HCT116 (cell line): ENCODE measurements at regions not wholly inside any gene's neighbourhood (a gene's known extent, or its start where the extent isn't known, plus 50 kb on each side); places are given as distances from the start of the nearest gene placed in this dataset.

ENCODE experiments used
- CEBPB ChIP-seq: IDR thresholded peaks from 2 replicates; pipeline ENCODE4 v1.6.1; 2012; ENCODE audit warnings: low read depth
- EZH2 ChIP-seq: fragments of 200-600 bp; sonication (generic); IDR thresholded peaks from 2 replicates; pipeline ENCODE4 v1.6.1; 2017; ENCODE audit warnings: antibody characterized with exemption, mixed run types
- EZH2phosphoT487 ChIP-seq: fragments of 200-600 bp; IDR thresholded peaks from 2 replicates; pipeline ENCODE4 v1.6.1; 2018; ENCODE audit warnings: antibody characterized with exemption, borderline replicate concordance
- JUND ChIP-seq: IDR thresholded peaks from 2 replicates; pipeline ENCODE4 v1.6.1; 2012
- POLR2A ChIP-seq: IDR thresholded peaks from 2 replicates; pipeline ENCODE4 v1.7.0; 2011; ENCODE audit warnings: borderline replicate concordance; ENCODE audit not compliant: insufficient read depth, insufficient read length; ENCODE audit errors: extremely low read depth
- POLR2AphosphoS5 ChIP-seq: IDR thresholded peaks from 2 replicates; pipeline ENCODE4 v1.6.1; 2011; ENCODE audit warnings: mild to moderate bottlenecking, low read depth, low read length, moderate library complexity
- RAD21 ChIP-seq: IDR thresholded peaks from 2 replicates; pipeline ENCODE4 v1.6.1; 2012; ENCODE audit warnings: low read depth, mild to moderate bottlenecking
- SIN3A ChIP-seq: IDR thresholded peaks from 2 replicates; pipeline ENCODE4 v1.6.1; 2012; ENCODE audit warnings: low read depth
- TF ChIP-seq, protein P1 (sequence below), 3 experiments: fragments of 200-600 bp in 1 of 3; sonication (generic) in 1 of 3; IDR thresholded peaks in 2 of 3; conservative IDR thresholded peaks in 1 of 3; 2 replicates each; pipeline ENCODE4 v1.5.1; 2012 to 2017; ENCODE audit warnings: low read depth in 2 of 3, low read length in 2 of 3, antibody characterized with exemption in 1 of 3, borderline replicate concordance in 1 of 3, control low read depth in 1 of 3, mild to moderate bottlenecking in 1 of 3, mixed read lengths in 1 of 3, mixed run types in 1 of 3, moderate library complexity in 1 of 3; ENCODE audit not compliant: insufficient read depth in 1 of 3
- TF ChIP-seq, protein P2 (sequence below): IDR thresholded peaks from 2 replicates; pipeline ENCODE4 v1.6.1; 2012; ENCODE audit warnings: low read depth

DNA sequence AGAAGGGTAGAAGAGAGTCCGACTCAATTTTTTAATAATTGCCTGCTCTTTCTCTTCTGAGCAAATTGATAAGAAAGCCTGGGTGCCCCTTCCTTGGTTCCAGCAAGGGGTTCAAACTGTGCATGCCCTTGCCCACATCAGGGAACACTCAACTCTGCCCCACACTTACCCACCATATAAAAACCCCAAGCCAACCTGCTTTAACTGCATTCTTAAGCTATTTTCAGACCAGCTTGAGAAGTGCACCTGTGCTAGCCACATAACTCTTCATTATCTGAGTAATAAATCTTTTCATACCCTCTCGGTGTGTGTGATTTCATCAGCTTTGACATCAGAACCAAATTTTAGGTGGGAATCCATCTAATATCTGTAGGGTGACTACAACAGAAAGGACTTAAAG is 509.6 kb downstream of the MRPL39 start:
- TF ChIP-seq, protein P1, sequence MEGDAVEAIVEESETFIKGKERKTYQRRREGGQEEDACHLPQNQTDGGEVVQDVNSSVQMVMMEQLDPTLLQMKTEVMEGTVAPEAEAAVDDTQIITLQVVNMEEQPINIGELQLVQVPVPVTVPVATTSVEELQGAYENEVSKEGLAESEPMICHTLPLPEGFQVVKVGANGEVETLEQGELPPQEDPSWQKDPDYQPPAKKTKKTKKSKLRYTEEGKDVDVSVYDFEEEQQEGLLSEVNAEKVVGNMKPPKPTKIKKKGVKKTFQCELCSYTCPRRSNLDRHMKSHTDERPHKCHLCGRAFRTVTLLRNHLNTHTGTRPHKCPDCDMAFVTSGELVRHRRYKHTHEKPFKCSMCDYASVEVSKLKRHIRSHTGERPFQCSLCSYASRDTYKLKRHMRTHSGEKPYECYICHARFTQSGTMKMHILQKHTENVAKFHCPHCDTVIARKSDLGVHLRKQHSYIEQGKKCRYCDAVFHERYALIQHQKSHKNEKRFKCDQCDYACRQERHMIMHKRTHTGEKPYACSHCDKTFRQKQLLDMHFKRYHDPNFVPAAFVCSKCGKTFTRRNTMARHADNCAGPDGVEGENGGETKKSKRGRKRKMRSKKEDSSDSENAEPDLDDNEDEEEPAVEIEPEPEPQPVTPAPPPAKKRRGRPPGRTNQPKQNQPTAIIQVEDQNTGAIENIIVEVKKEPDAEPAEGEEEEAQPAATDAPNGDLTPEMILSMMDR (IDR thresholded peaks at IDR 0.05 in 2 of 3, conservative IDR thresholded peaks at IDR 0.05 in 1 of 3; ENCODE audit: borderline replicate concordance in 1 of 3, insufficient read depth in 1 of 3, low read depth in 2 of 3, low read length in 2 of 3): no peak
- no peak for TF ChIP-seq POLR2A
- TF ChIP-seq SIN3A: no peak
- no peak for TF ChIP-seq EZH2
- no peak for TF ChIP-seq JUND
- TF ChIP-seq, protein P2, sequence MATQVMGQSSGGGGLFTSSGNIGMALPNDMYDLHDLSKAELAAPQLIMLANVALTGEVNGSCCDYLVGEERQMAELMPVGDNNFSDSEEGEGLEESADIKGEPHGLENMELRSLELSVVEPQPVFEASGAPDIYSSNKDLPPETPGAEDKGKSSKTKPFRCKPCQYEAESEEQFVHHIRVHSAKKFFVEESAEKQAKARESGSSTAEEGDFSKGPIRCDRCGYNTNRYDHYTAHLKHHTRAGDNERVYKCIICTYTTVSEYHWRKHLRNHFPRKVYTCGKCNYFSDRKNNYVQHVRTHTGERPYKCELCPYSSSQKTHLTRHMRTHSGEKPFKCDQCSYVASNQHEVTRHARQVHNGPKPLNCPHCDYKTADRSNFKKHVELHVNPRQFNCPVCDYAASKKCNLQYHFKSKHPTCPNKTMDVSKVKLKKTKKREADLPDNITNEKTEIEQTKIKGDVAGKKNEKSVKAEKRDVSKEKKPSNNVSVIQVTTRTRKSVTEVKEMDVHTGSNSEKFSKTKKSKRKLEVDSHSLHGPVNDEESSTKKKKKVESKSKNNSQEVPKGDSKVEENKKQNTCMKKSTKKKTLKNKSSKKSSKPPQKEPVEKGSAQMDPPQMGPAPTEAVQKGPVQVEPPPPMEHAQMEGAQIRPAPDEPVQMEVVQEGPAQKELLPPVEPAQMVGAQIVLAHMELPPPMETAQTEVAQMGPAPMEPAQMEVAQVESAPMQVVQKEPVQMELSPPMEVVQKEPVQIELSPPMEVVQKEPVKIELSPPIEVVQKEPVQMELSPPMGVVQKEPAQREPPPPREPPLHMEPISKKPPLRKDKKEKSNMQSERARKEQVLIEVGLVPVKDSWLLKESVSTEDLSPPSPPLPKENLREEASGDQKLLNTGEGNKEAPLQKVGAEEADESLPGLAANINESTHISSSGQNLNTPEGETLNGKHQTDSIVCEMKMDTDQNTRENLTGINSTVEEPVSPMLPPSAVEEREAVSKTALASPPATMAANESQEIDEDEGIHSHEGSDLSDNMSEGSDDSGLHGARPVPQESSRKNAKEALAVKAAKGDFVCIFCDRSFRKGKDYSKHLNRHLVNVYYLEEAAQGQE: no peak
- TF ChIP-seq POLR2AphosphoS5: no peak
- TF ChIP-seq RAD21: no peak
- TF ChIP-seq CEBPB: no peak
- TF ChIP-seq EZH2phosphoT487: no peak
